SK-MEL-5 (cell line): ENCODE measurements at regions not wholly inside any gene's neighbourhood (a gene's known extent, or its start where the extent isn't known, plus 50 kb on each side); places are given as distances from the start of the nearest gene placed in this dataset.

Experiments
- DNase-seq: peaks from one replicate; pipeline ENCODE4 v3.0.0-alpha.2; 2016; ENCODE audit warnings: low read depth, low spot score
- in situ Hi-C: cut with HindIII; loops from 2 replicates; pipeline ENCODE4 v1.10.0; 2016; ENCODE audit warnings: low sequenced_read_pairs, high pct_unique_total_duplicates, low pct_unique_long_range_greater_than_20kb

DNA sequence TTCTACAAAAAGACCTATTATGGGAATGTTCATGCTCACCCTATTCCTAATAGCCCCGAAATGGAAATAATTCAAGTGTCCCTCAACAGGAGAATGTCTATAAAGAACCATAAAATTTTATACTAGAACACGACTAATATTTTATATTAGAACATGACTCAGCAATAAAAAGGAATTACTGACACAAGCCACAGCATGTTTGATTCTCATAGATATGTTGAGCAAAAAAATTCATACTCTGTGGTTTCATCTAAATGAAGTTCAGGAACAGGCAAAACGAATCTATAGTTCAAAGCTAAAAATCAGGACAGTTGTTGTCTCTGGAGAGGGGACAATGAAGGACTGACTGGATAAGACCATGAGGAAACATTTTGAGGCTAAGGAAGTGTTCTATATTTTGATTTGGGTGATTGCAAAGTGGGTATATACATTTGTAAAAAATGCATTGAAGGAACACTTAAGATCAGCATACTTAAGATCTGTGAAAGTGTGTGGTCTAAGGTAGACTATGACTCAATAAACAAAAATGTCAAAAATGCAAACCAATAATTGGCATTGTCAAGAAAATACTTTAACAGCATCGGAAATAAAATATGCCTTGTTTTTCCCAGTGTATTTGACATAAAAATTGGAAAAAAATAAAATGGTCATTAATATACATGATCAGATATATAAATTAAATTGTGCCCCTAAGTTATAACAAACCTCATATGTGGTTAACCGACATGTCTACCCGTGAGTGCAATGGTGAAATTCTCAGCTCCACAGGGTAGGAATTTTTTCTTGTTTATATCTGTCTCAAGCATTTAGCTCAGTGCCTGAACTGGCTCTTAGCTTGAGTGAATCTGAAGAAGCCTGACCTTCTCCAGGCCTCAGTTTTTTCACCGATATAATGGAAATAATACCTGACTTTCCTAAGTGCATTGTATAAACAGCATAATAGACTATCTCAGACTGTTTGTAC, 124.9 kb upstream of the CTTNBP2 start:
- no peak for DNase-seq
- in situ Hi-C loops, result no loop called here

DNA sequence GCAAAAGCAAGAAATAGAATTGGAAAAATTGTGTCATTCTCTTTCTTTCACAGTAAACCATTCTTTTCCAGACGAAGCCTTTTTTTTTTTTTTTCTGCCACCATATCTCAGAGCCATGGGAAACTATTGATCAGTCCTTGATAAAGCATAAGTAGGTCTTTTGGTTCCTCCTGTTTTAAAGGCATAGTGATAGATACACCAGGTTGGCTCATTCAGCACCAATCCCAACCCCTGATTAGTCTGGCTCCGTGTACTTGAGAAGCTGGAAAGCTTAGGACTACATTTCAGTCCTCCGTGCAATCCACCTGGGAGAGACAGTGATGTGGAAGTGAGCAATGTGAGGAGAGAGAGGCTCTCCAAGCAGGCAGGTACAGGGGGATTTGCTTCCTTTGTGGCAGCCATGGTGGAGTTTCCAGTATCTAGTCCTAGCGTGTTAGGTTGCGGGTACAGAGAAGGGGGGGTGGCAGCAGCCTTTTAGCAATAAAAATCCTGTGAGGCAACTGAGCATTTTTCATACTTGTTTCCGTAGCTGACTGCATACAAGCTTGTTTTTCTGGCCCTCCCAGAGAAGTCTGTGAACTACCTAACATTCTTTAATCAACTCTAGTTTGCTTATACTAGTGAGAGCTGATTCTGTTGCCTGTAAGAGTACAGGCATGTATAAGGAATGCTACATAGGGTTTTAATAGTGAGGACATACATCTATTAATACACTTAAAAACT, 127.4 kb upstream of the CTTNBP2 start:
- in situ Hi-C loops, result no loop called here
- no peak for DNase-seq

DNA sequence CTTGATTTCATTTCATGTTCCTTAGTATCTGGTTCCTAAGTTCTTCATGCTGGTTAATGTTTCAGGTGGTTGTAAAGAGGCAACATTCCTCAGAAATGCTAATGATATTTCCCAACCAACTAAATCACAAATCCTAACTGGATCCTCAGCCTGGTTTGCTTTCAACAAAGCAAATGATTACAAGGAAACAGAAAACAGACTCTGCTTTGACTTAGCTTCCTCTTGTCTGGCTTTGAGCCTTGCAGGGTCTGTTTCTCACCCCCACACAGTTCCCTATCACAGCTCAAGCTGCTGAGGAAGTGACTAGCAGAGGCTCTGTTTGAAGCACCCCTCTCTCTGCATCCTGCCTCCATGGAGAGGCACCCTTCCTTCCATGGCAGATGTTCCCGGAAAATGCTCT, 130.2 kb upstream of the CTTNBP2 start:
- in situ Hi-C loops, result no loop called here
- DNase-seq, result no peak

DNA sequence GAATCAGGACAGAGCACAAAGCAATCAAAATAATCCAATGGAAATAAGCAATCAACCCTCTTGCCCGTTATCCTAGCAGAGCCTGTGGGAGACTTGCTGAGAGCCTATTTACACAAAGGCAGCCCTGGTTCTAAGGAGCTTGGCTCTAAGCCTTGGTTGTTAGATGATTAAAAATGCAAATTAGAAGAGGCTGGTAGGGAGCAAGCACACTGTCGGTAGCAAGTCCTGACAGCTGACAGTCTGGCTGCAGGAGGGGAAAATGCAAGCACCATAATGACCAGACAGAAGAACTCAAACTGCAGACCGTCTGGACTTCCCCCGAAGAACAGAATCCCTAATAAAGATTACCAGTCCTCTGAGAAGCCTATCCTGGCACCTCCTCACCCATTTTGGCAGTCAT, 131.8 kb upstream of the CTTNBP2 start:
- in situ Hi-C loops, result no loop called here
- no peak for DNase-seq

DNA sequence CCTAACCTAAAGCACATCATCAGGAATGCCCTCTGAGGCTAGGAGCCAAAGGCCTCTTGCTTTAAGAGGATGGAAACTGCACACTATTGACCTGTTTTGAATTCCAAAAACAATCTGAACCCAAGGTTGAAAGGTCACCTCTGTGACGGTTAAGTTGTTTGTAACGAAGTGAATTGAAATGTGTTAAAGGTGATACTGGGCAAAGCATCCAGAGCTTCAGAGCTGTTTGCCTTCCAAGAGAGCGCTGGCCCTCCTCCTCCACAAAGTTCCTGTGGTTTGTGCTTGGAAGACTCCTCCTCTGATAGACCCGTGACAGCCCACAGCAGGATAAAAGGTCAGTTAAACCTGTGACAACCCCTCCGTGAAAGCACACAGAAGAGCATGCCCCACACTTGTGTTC, 133.7 kb upstream of the CTTNBP2 start:
- in situ Hi-C loops, result no loop called here

DNA sequence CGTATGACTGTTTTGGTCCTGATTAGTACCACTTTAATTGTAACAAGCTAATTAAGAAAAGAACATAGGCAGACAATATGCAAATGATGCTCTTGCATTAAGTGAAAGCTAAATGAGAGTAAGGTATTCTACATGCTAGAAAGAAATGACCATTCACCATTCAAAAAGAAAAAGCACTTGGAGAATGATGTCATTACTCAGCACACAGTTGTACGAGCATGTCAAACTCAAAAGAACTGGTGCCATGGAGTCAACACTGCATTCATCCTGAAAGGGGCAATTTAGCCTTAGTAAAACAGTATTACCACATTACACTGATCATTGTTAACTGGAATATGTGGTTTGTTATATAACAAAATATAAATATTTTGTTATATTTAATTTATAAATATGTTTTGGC, 136.2 kb upstream of the CTTNBP2 start:
- DNase-seq, result no peak
- in situ Hi-C loops, result no loop called here

More for the DNA sequence above, 133.7 kb upstream of the CTTNBP2 start:
- DNase-seq, result peak; percentile 76

DNA sequence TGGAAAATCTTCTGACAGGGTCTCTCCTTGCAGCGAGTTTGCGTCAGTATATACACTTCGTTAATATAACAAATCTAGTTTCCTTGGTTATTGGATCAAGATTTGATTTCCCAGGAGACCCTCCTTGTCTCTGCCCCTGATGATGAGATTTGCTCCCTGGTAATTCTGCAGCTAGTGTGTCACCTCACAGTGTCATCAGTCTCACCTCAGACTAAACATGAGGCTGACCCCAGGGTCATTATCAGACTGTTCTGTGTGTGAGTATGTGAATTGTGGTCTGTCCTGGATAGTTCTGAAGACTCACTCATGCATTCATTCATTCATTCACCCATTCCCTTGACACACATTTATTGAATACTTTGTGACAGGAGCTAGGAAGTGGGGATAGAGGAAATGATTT, 138.4 kb upstream of the CTTNBP2 start:
- in situ Hi-C loops, result no loop called here
- no peak for DNase-seq

DNA sequence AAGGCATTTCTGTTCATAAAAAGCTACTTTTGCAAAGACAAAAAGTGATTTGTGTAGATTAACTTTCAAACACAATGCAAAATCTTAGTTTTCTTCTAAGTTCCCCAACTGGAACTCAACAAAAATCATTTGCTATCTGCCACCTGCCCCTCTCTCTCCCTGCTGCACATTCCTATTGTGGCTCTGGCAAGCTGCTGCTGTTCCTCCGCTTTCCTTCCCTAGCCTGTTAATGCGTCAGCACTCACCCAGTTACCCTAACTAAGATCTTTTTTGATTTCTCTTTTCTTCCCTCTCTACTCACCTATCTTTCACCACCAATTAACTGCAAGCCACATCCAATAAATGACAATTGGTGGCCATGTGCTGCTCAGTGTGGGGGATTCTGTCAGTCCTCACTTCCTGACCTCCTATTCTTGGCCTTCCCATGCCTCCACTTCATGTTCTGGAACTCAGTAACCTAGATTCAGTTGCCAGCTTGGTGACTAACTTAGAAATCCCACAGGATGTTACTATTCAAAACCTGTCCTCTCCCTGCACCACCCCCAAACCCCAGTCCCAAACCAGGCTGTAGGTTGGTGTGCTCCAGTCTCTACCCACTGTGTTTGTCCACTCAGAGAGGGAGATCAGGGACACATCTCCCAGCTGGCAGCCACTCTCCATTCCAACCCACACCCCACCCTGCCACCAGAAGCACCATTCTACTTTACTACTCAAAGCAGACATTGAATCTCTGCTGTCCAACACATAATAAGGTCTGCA, 140.2 kb upstream of the CTTNBP2 start:
- in situ Hi-C loops, result no loop called here
- no peak for DNase-seq

DNA sequence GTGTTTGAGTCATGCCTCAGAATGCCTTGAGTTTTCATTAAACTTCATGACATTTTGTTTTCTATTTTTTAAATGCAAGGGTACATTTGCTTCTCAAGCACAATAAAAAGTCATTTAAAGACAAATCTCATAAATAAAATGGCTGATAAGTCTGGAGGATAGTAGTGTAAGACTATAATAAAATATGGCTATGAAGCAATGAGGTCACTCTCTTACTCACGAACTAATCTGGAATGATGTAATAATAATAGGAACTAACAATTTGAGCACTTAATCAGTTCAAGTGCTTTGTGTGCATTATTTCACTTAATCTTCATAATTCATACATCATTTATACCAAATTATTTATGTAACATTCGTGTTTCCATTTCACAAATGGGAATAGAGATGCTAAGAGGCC, 149.3 kb upstream of the CTTNBP2 start:
- no peak for DNase-seq
- in situ Hi-C loops, result no loop called here

DNA sequence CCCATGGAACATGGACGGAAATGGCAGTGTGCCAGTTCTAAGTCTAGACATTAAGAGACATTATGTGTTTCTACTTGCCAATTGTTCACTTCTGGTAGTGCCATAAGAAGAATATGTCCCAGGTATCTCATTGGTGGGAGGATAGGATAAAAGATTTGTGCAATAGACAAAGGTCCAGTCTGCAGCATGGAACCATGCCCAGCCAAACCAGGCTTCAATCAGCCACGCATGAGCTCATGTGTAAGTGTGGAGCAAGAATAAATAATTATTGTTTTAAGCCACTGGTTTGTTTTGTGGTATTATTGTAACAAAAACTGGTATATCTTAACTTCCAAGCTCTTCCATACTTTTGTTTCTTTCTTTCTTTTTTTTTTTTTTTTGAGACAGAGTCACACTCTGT, 153.6 kb upstream of the CTTNBP2 start:
- in situ Hi-C loops, result no loop called here
- no peak for DNase-seq

DNA sequence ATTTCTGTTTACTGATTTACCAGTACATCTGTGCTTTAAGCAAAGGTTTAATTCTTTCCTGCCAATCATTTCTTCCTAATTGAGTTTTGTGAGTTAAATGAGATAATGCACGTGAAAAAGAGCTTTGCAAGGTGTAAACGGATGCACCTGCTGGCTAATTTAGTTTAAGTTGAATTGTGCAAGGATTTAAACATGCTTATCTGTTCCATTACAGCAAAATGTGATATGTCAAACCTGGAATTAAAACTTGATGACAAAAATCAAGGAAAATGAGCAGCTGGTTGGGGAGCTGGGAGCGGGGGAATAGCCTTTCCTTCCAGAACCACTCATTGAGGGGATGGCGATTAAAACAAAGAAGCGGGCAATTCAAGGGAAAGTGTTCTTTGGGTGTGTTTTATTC, 155.0 kb upstream of the CTTNBP2 start:
- in situ Hi-C loops, result no loop called here
- no peak for DNase-seq

DNA sequence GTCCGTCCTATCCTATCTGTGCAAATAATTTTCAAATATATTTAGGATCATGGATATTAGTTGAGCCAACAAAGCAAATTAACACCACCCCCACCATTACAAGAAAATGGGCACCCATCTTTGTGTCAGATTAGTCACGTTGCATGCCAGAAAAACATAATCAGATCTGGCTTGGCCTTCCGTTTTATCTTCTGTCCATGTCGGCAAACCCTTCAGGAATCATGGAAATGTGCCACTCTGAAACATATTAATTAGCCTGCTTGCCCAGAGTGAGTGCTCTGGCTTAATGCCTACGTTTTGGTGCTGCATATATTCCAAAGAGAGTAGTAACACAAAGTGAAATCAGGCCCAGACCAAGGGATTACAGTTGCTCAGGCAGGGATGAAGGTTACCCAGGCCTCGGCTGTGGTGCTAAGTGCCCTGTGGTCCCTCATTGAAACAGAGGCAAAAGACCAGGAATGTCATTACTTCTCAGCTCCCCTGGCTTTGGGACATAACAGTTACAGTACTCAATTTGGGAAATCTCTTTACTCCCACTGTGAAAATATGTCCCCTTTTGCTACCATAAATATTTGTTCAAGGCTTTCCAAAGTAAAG, 154.0 kb upstream of the LSM8 start:
- no peak for DNase-seq
- in situ Hi-C loops, result no loop called here

DNA sequence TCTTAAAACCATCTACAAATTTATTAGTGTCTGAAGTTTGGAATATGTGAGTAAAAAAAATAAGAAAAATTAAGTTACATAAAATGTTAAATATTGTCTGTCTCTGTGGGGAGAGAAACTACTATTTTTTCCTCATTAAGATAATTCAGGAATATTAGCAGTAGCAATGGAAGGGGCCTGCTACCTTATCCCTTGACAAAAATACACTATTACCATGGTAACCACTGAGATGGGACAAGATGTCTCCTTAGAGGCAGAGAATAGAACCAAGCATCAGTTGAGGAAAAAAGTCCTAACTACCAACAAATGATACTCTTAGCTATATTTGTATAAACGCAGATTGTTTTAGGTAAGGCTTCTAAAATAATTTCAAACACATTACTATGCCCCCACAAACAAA, 150.7 kb upstream of the LSM8 start:
- in situ Hi-C loops, result no loop called here
- DNase-seq, result no peak

DNA sequence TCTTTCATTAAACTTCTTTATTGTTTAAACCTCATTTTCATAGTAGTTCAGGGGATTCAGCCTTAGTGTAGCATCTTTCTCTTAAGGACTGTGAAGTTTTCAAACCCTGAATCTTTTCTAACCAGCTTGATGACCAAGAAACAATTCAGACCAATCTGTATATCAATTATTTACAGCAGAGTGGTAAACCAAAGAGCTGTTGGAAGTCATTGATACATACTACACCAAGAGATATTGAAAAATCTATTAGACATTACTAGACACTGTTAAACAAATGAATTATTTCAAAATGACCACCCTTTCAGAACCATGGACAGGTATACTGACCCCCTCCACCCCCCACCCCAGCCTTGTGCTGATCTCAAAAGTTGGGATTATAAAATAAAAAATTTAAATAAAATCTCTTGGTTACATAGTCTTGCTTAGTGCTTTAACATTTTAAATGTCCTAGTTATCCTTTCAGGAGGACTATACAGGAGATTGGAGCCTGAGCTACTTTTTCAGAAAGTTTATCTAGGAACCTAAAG, 143.9 kb upstream of the LSM8 start:
- in situ Hi-C loops, result no loop called here
- no peak for DNase-seq

DNA sequence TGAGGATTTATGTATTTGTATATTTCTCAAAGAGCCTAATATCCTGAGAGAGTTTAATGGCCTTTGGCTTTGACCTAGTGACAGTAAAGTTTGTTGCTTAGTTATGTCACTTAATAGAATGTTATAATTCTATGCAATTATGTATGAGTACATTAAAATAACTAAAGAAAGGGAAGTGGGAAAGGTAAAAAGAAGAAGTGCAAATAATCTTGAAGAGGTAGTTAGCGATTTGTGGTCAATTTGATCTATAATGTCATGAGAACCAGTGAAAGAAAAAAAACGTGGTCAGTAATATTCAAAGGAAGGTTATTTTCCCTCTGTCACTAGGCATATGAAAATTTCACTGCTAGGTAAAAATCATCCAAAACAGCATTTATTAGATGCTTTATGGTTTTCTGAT, 143.4 kb upstream of the LSM8 start:
- DNase-seq, result no peak

DNA sequence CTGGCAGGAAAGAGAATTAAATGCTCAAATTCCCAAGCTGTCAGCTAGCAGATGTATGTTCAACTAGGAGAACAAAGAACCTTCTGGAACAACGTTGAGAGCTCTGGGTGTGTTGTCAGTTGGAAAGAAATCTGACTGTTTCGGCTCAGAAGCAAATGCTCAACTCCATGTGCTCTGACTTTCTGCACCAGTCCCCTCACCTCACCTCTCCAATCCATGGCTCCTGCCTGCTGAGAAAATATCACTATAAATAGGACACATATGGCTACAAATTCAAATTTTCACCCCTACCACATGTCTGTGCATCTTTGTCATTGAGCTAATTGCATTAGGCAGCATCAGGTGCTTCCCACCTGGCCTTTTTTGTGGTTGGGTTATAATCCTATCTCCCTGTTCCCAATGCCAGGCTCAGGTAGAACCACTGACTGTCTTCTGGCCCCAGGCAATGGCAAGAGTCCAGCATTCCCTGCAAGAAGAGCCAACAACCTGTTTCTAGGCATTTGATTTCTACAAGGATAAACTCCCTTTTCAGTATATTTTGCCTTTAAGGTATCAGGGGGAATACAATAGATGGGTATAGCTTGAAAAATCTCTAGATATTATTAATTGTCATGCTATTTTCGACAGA, 142.6 kb upstream of the LSM8 start:
- DNase-seq, result no peak
- in situ Hi-C loops, result no loop called here

More for the DNA sequence above, 143.4 kb upstream of the LSM8 start:
- in situ Hi-C loops, result no loop called here

DNA sequence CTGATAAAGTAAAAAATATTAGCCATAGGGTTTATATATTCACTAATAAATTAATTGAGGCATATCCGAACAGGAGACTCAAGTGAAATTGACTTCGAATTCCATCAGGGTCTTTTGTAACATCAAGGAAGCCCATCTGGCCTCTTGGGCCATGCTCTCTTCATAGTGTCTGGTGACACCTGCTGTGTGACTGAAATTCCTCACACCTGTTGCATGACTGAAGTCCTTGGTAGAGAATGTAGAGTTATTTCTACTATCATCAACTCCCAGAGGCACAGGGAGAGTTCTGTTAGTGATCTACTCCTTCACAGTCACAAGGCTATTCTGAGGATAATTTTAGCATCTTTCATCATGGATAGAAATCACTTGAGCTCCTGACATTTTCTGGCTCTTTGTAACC, 138.3 kb upstream of the LSM8 start:
- in situ Hi-C loops, result no loop called here
- no peak for DNase-seq
